ENCODE measurements at regions not wholly inside any gene's neighbourhood (a gene's known extent, or its start where the extent isn't known, plus 50 kb on each side); places are given as distances from the start of the nearest gene placed in this dataset.
A peak's percentile ranks its signal among the peaks of the same experiment; 100 is the strongest.

- CTCF ChIA-PET, result interaction anchor here (0.6 kb wide), 2 partner anchors 110 to 163 kb away, joined by 3 to 4 read pairs; no protein-coding TSS in a partner anchor
- no peaks in the 10 kb centered on the region for H3K4me1 ChIP-seq (ENCODE audit: insufficient read depth, low read length, poor library complexity, severe bottlenecking)
These were observed 464.5 kb downstream of the ICE1 start for GRCh38 chr5:5886812-5887486.

GRCh38 chr5:5886353-5886752 is 463.9 kb downstream of the ICE1 start:
- intact Hi-C loops (cut with micrococcal nuclease; ENCODE audit: unreplicated experiment), result loop anchor here (5.0 kb wide), 1 partner anchor 691 kb away; no protein-coding TSS in a partner anchor
- H3K4me1 ChIP-seq (ENCODE audit: insufficient read depth, low read length, poor library complexity, severe bottlenecking), result no peaks in the 10 kb centered on the region
- CTCF ChIA-PET, result interaction anchor here (0.6 kb wide), 1 partner anchor 111 kb away, joined by 4 read pairs; no protein-coding TSS in a partner anchor

More at GRCh38 chr5:5886812-5887486, 464.5 kb downstream of the ICE1 start:
- intact Hi-C loops (cut with micrococcal nuclease; ENCODE audit: unreplicated experiment), result loop anchor here (5.0 kb wide), 1 partner anchor 690 kb away; no protein-coding TSS in a partner anchor
- POLR2A ChIA-PET (ENCODE audit: low non-redundant PET), result no interaction called here
- H3K27me3 ChIP-seq (replicated peaks; ENCODE audit: insufficient read depth, low read depth, low read length, poor library complexity), result peaks cover 9% of the 10 kb centered on the region
- no peaks in the 10 kb centered on the region for H3K36me3 ChIP-seq (ENCODE audit: insufficient read depth, low read length, poor library complexity, severe bottlenecking)
- H3K27ac ChIP-seq (ENCODE audit: low read depth, low read length, poor library complexity, severe bottlenecking), result no peak overlapping the region
- no TSS peak for BruUV-seq (replicated peaks)
- TF ChIP-seq CTCF (conservative IDR thresholded peaks at IDR 0.05; ENCODE audit: low read depth, low read length) (peak; percentile 59), EZH2 (IDR thresholded peaks at IDR 0.05; ENCODE audit: borderline replicate concordance, low read depth, low read length, poor library complexity, severe bottlenecking) (no peak)
- no peak for DNase-seq (ENCODE audit: low spot score)
- no peak overlapping the region for H3K4me3 ChIP-seq (ENCODE audit: low read depth, low read length, poor library complexity, severe bottlenecking)
- H3K9me3 ChIP-seq (ENCODE audit: low read depth, low read length, poor library complexity, severe bottlenecking), result no peaks in the 10 kb centered on the region

DNA sequence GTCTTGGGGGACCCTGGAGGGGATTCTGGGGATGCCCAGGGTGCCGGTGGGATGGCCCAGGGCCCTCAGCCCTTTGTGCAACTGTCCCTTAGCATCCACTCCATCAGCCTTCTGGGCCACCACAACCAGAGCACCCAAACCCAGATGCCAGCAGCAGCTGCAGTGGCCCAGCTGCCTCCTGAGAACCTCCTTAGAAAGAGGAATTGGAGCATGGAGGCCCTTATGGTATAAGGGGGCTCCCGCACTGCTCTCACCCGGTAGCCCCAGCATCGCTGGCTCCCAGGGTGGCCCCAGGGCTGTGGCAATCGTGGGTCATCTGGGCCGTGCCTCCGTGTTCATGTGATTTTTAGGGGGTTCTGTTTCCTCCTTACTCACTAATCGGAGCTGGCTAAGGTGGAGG is 463.3 kb downstream of the ICE1 start:
- Histone ChIP-seq H3K27ac (ENCODE audit: low read depth, low read length, poor library complexity, severe bottlenecking) (no peak overlapping the region), H3K4me1 (ENCODE audit: insufficient read depth, low read length, poor library complexity, severe bottlenecking) (no peaks in the 10 kb centered on the region), H3K27me3 (replicated peaks; ENCODE audit: insufficient read depth, low read depth, low read length, poor library complexity) (peaks cover 9% of the 10 kb centered on the region), H3K36me3 (ENCODE audit: insufficient read depth, low read length, poor library complexity, severe bottlenecking) (no peaks in the 10 kb centered on the region), H3K4me3 (ENCODE audit: low read depth, low read length, poor library complexity, severe bottlenecking) (no peak overlapping the region), H3K9me3 (ENCODE audit: low read depth, low read length, poor library complexity, severe bottlenecking) (no peaks in the 10 kb centered on the region)
- no TSS peak for BruUV-seq (replicated peaks)
- no peak for DNase-seq (ENCODE audit: low spot score)
- POLR2A ChIA-PET (ENCODE audit: low non-redundant PET), result no interaction called here
- TF ChIP-seq EZH2 (IDR thresholded peaks at IDR 0.05; ENCODE audit: borderline replicate concordance, low read depth, low read length, poor library complexity, severe bottlenecking) (no peak), CTCF (conservative IDR thresholded peaks at IDR 0.05; ENCODE audit: low read depth, low read length) (no peak)
- intact Hi-C loops (cut with micrococcal nuclease; ENCODE audit: unreplicated experiment), result loop anchor here (5.0 kb wide), 1 partner anchor 692 kb away; no protein-coding TSS in a partner anchor
- CTCF ChIA-PET, result no interaction called here

More at GRCh38 chr5:5886353-5886752, 463.9 kb downstream of the ICE1 start:
- no peak overlapping the region for H3K4me3 ChIP-seq (ENCODE audit: low read depth, low read length, poor library complexity, severe bottlenecking)
- H3K27me3 ChIP-seq (replicated peaks; ENCODE audit: insufficient read depth, low read depth, low read length, poor library complexity), result peaks cover 9% of the 10 kb centered on the region
- H3K36me3 ChIP-seq (ENCODE audit: insufficient read depth, low read length, poor library complexity, severe bottlenecking), result no peaks in the 10 kb centered on the region
- no peak overlapping the region for H3K27ac ChIP-seq (ENCODE audit: low read depth, low read length, poor library complexity, severe bottlenecking)
- BruUV-seq (replicated peaks), result no TSS peak
- TF ChIP-seq EZH2 (IDR thresholded peaks at IDR 0.05; ENCODE audit: borderline replicate concordance, low read depth, low read length, poor library complexity, severe bottlenecking) (no peak), CTCF (conservative IDR thresholded peaks at IDR 0.05; ENCODE audit: low read depth, low read length) (no peak)
- H3K9me3 ChIP-seq (ENCODE audit: low read depth, low read length, poor library complexity, severe bottlenecking), result no peaks in the 10 kb centered on the region
- no peak for DNase-seq (ENCODE audit: low spot score)
- POLR2A ChIA-PET (ENCODE audit: low non-redundant PET), result no interaction called here
